ENCODE measurements at regions not wholly inside any gene's neighbourhood (a gene's known extent, or its start where the extent isn't known, plus 50 kb on each side); places are given as distances from the start of the nearest gene placed in this dataset.

DNA sequence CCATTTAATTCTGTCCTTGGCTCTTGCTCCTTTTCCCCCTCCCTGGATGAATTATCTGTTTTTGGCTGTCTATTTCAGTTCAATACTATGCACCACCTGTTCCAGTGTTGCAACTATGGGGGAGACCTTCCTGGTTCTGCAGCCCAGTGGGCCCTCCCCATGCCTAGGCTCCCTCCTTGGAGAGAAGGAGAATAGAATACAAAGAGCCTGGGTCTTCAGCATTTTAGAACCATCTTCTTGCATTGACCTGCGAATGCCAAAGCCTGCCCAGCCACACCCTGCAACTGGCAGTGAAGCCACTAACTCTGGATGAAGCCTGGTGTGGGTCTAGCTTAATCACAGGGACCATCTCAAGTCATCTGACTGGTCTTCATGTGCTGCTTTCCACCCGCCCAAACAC, 207.1 kb downstream of the HERPUD2 start (continued):
- TF ChIP-seq RUNX1 (IDR thresholded peaks at IDR 0.05; ENCODE audit: low read depth) (no peak), ZNF764 (CRISPR knock-in tag; IDR thresholded peaks at IDR 0.05; ENCODE audit: low read depth) (no peak)
- TF ChIP-seq, protein P1, sequence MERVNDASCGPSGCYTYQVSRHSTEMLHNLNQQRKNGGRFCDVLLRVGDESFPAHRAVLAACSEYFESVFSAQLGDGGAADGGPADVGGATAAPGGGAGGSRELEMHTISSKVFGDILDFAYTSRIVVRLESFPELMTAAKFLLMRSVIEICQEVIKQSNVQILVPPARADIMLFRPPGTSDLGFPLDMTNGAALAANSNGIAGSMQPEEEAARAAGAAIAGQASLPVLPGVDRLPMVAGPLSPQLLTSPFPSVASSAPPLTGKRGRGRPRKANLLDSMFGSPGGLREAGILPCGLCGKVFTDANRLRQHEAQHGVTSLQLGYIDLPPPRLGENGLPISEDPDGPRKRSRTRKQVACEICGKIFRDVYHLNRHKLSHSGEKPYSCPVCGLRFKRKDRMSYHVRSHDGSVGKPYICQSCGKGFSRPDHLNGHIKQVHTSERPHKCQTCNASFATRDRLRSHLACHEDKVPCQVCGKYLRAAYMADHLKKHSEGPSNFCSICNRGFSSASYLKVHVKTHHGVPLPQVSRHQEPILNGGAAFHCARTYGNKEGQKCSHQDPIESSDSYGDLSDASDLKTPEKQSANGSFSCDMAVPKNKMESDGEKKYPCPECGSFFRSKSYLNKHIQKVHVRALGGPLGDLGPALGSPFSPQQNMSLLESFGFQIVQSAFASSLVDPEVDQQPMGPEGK (CRISPR knock-in tag; IDR thresholded peaks at IDR 0.05; ENCODE audit: borderline replicate concordance): no peak
- TF ChIP-seq, protein P2, sequence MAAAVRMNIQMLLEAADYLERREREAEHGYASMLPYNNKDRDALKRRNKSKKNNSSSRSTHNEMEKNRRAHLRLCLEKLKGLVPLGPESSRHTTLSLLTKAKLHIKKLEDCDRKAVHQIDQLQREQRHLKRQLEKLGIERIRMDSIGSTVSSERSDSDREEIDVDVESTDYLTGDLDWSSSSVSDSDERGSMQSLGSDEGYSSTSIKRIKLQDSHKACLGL (CRISPR knock-in tag; IDR thresholded peaks at IDR 0.05; ENCODE audit: borderline replicate concordance, poor library complexity, severe bottlenecking): no peak
- TF ChIP-seq, protein P3, sequence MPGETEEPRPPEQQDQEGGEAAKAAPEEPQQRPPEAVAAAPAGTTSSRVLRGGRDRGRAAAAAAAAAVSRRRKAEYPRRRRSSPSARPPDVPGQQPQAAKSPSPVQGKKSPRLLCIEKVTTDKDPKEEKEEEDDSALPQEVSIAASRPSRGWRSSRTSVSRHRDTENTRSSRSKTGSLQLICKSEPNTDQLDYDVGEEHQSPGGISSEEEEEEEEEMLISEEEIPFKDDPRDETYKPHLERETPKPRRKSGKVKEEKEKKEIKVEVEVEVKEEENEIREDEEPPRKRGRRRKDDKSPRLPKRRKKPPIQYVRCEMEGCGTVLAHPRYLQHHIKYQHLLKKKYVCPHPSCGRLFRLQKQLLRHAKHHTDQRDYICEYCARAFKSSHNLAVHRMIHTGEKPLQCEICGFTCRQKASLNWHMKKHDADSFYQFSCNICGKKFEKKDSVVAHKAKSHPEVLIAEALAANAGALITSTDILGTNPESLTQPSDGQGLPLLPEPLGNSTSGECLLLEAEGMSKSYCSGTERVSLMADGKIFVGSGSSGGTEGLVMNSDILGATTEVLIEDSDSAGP (CRISPR knock-in tag; IDR thresholded peaks at IDR 0.05): no peak

DNA sequence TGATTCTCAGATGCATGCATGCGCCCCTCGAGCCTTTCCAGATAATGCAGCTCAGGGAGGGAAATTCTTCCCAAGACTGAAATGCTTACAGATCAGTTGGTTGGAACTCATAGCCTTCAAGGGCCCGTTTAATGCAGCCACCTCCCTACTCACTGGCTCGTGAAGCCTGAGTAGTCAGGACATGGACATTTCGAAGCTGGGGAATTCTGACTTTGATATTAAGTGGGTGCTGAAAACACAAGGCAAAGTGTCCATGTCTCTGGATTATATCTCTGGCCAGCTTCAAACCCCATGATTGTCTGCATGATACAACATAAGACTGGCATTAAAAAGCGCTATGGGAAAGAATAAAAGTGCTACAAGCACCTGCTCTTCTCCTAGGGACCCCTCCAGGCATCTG, 207.5 kb downstream of the HERPUD2 start:
- Histone ChIP-seq H3K4me3 (no peak overlapping the region), H2AFZ (ENCODE audit: low read depth, low read length) (no peak overlapping the region), H3K36me3 (ENCODE audit: control insufficient read depth, insufficient read depth, low read length) (no peaks in the 10 kb centered on the region), H4K20me1 (replicated peaks; ENCODE audit: control insufficient read depth, insufficient read depth, low read length) (no peaks in the 10 kb centered on the region), H3K9ac (ENCODE audit: insufficient read depth in 1 of 2, low read depth in 2 of 2, low read length in 2 of 2) (no peak overlapping the region), H3K9me1 (ENCODE audit: control insufficient read depth, insufficient read depth, low read length) (no peaks in the 10 kb centered on the region), H3K9me3 (replicated peaks; ENCODE audit: control insufficient read depth, insufficient read depth, low read depth, low read length) (no peaks in the 10 kb centered on the region), H3K27me3 (ENCODE audit: control insufficient read depth in 2 of 2, insufficient read depth in 2 of 2, low read length in 2 of 2) (peaks cover 0 to under 1% of the 10 kb centered on the region in 2 experiments; a peak in 1 of 5 replicates), H3K4me1 (replicated peaks in 1 of 2; ENCODE audit: control insufficient read depth in 2 of 2, insufficient read depth in 2 of 2, low read length in 2 of 2) (no peaks in the 10 kb centered on the region), H3K27ac (ENCODE audit: extremely low read depth, low read depth, low read length) (no peak overlapping the region), H3K4me2 (ENCODE audit: insufficient read depth, low read length) (no peak overlapping the region), H3K79me2 (ENCODE audit: control insufficient read depth, insufficient read depth, low read length) (no peaks in the 10 kb centered on the region)
- FAIRE-seq (no peak), ATAC-seq (no peak), DNase-seq (ENCODE audit: extremely low read depth in 1 of 4, low spot score in 3 of 4) (no peak)
- no peak for TF ChIP-seq ZNF75A (CRISPR knock-in tag; IDR thresholded peaks at IDR 0.05)
- no peak for TF ChIP-seq EHMT2 (IDR thresholded peaks at IDR 0.05)
- TF ChIP-seq SMARCB1 (IDR thresholded peaks at IDR 0.05; ENCODE audit: insufficient read length, low read depth): no peak
- TF ChIP-seq ZBTB8A (IDR thresholded peaks at IDR 0.05; ENCODE audit: partially characterized antibody): no peak
- TF ChIP-seq, protein P4, sequence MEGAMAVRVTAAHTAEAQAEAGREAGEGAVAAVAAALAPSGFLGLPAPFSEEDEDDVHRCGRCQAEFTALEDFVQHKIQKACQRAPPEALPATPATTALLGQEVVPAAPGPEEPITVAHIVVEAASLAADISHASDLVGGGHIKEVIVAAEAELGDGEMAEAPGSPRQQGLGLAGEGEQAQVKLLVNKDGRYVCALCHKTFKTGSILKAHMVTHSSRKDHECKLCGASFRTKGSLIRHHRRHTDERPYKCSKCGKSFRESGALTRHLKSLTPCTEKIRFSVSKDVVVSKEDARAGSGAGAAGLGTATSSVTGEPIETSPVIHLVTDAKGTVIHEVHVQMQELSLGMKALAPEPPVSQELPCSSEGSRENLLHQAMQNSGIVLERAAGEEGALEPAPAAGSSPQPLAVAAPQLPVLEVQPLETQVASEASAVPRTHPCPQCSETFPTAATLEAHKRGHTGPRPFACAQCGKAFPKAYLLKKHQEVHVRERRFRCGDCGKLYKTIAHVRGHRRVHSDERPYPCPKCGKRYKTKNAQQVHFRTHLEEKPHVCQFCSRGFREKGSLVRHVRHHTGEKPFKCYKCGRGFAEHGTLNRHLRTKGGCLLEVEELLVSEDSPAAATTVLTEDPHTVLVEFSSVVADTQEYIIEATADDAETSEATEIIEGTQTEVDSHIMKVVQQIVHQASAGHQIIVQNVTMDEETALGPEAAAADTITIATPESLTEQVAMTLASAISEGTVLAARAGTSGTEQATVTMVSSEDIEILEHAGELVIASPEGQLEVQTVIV (CRISPR knock-in tag; IDR thresholded peaks at IDR 0.05; ENCODE audit: borderline replicate concordance): no peak
- TF ChIP-seq PHF20 (IDR thresholded peaks at IDR 0.05; ENCODE audit: partially characterized antibody): no peak
- no peak for TF ChIP-seq JUN (IDR thresholded peaks at IDR 0.05; ENCODE audit: borderline replicate concordance, low read depth, low read length)
- no peak for TF ChIP-seq JUN (CRISPR knock-in tag; IDR thresholded peaks at IDR 0.05; ENCODE audit: borderline replicate concordance)
- TF ChIP-seq ZKSCAN1 (IDR thresholded peaks at IDR 0.05; ENCODE audit: low read depth, low read length): no peak
- CTCF ChIA-PET (ENCODE audit: low intra/inter-chr PET ratio): no interaction called here
- no TSS peak for BruUV-seq (replicated peaks)
- POLR2A ChIA-PET: no interaction called here
- in situ Hi-C loops (cut with MboI) (no loop called here), intact Hi-C loops (cut with micrococcal nuclease) (no loop called here)
- WGBS (ENCODE audit: insufficient coverage, low coverage, missing lambda C conversion rate): 0% methylated on average over 6 of the region's 6 CpGs
